ENCODE measurements at regions not wholly inside any gene's neighbourhood (a gene's known extent, or its start where the extent isn't known, plus 50 kb on each side); places are given as distances from the start of the nearest gene placed in this dataset.

GRCh38 chr6:130557481-130558112 lies 191.8 kb downstream of the TMEM200A start:
- no peak for TF ChIP-seq REST (IDR thresholded peaks at IDR 0.05; ENCODE audit: insufficient read depth in 1 of 2, low read depth in 2 of 2, low read length in 2 of 2)
- TF ChIP-seq SIN3A (IDR thresholded peaks at IDR 0.05; ENCODE audit: borderline replicate concordance, insufficient read depth, low read length): no peak
- no peak for TF ChIP-seq POLR2AphosphoS5 (IDR thresholded peaks at IDR 0.05; ENCODE audit: low read depth, low read length)
- no peak for TF ChIP-seq FOXP2 (optimal IDR thresholded peaks at IDR 0.05; ENCODE audit: borderline replicate concordance, extremely low read depth, extremely low read length, insufficient read depth)
- no peak for TF ChIP-seq TAF1 (IDR thresholded peaks at IDR 0.05; ENCODE audit: borderline replicate concordance, insufficient read depth, low read length)

GRCh38 chr6:130558131-130558530 lies 192.3 kb downstream of the TMEM200A start:
- no peak for TF ChIP-seq FOXP2 (optimal IDR thresholded peaks at IDR 0.05; ENCODE audit: borderline replicate concordance, extremely low read depth, extremely low read length, insufficient read depth)
- TF ChIP-seq REST (IDR thresholded peaks at IDR 0.05; ENCODE audit: insufficient read depth in 1 of 2, low read depth in 2 of 2, low read length in 2 of 2): no peak
- TF ChIP-seq TAF1 (IDR thresholded peaks at IDR 0.05; ENCODE audit: borderline replicate concordance, insufficient read depth, low read length): no peak
- no peak for TF ChIP-seq POLR2AphosphoS5 (IDR thresholded peaks at IDR 0.05; ENCODE audit: low read depth, low read length)
- TF ChIP-seq SIN3A (IDR thresholded peaks at IDR 0.05; ENCODE audit: borderline replicate concordance, insufficient read depth, low read length): no peak

GRCh38 chr6:130559166-130559565 lies 193.3 kb downstream of the TMEM200A start:
- TF ChIP-seq SIN3A (IDR thresholded peaks at IDR 0.05; ENCODE audit: borderline replicate concordance, insufficient read depth, low read length) (no peak), POLR2AphosphoS5 (IDR thresholded peaks at IDR 0.05; ENCODE audit: low read depth, low read length) (no peak), FOXP2 (optimal IDR thresholded peaks at IDR 0.05; ENCODE audit: borderline replicate concordance, extremely low read depth, extremely low read length, insufficient read depth) (no peak), TAF1 (IDR thresholded peaks at IDR 0.05; ENCODE audit: borderline replicate concordance, insufficient read depth, low read length) (no peak), REST (IDR thresholded peaks at IDR 0.05; ENCODE audit: insufficient read depth in 1 of 2, low read depth in 2 of 2, low read length in 2 of 2) (no peak)

DNA sequence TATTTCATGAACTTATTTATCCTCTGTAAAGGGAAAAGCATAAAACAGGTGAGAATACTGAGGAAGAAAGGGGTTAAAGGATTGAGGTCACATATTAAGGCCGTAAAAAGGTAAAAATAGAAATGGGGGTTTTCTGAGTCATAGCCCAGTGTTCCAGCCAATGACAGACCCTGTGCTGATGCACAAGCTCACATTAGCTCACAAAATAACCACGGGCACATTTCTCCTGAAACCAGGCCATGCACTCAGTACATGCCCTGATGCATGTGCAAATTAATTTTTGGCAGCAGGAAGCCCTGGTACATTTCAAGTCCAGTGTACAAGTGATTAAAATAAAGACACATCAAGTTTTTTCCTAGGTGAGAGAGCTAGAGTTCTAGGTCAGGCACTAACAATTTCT lies 194.4 kb downstream of the TMEM200A start:
- no peak for TF ChIP-seq POLR2AphosphoS5 (IDR thresholded peaks at IDR 0.05; ENCODE audit: low read depth, low read length)
- TF ChIP-seq REST (IDR thresholded peaks at IDR 0.05; ENCODE audit: insufficient read depth in 1 of 2, low read depth in 2 of 2, low read length in 2 of 2): no peak
- no peak for TF ChIP-seq FOXP2 (optimal IDR thresholded peaks at IDR 0.05; ENCODE audit: borderline replicate concordance, extremely low read depth, extremely low read length, insufficient read depth)
- no peak for TF ChIP-seq SIN3A (IDR thresholded peaks at IDR 0.05; ENCODE audit: borderline replicate concordance, insufficient read depth, low read length)
- no peak for TF ChIP-seq TAF1 (IDR thresholded peaks at IDR 0.05; ENCODE audit: borderline replicate concordance, insufficient read depth, low read length)

Measured in PFSK-1 (cell line).